ENCODE measurements at regions not wholly inside any gene's neighbourhood (a gene's known extent, or its start where the extent isn't known, plus 50 kb on each side); places are given as distances from the start of the nearest gene placed in this dataset.

DNA sequence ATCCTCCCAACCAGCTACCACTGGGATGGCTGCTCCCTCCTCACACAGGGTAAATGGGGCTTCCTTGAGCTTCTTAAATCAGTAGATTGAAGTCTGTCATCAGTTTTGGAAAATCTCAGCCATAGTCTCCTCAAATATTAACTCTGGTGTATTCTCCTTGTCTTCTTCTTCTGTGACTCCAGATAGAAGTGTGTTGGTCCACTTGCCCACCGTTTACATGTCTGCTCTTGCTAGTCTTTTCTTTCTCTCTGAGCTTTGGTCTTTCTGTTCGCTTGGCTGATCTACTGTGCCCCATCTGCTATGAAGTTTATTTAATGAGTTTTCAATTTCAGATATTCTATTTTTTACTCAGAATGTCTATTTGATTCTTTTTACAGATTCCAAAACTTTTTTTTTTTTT is 281.7 kb upstream of the HDAC4 start:
- no peak for DNase-seq

DNA sequence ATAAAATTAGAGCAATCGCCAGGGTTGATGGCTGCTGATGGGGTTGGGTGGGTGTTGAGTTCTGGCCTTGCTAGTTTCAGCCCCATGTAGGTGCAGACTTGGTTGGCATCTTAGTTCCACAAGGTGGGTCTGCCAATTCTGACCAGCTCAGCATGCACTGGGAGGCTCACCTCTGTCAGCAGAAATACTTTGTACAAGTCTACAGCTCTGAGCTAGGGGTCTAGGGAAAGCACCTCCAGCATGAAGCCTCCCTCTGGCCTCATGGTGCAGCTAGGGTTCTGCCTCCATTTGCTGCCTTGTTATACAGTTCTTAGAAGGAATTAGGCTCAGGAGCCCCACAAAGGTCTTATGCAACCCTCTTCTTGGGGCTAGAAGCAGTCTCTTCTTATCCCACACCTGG is 278.9 kb upstream of the HDAC4 start:
- no peak for DNase-seq

DNA sequence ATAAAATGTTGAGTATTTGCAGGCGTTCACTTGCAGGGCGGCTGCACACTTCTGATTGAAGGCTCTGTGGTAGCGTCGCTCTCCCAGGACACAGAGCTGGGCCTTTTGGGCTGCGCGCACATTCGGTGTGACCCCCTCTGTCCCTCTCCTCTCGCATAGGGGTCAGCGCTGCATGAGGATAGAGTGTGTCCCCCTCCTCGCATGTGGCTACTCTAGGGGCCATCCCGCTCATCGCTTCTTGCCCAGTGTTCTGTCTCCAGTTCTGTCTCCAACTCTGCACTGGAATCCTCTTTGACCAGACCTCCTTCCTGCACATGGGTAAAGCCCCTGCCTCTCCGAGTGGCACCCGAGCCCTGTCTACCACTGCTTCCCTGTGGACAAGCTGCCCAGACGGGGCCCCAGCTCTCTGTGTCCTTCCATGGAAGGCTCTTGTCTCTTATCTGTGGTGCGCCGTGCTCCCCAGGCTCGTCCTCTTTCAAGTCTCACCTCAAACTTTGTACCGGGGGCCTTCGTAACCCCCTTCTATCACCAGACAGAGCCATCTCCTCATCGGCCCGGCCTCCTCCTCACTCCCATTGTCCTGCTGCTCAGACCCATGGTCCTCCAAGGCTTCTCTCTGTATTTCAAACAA is 278.0 kb upstream of the HDAC4 start:
- DNase-seq, result no peak

DNA sequence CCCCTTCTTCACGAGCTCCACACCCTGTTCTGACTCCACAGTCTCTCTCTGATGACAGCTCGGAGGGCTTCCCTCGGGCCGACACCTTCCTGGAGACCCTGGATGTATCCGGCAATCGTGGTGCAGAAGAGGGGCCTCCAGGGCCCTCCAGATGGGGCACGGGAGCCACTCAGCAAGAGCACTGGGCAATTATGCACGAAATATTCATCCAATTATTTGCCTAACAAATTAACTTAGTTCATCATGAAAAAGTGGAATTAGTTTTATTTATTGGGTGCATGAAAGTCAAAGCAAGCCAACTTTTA is 277.3 kb upstream of the HDAC4 start:
- no peak for DNase-seq

DNA sequence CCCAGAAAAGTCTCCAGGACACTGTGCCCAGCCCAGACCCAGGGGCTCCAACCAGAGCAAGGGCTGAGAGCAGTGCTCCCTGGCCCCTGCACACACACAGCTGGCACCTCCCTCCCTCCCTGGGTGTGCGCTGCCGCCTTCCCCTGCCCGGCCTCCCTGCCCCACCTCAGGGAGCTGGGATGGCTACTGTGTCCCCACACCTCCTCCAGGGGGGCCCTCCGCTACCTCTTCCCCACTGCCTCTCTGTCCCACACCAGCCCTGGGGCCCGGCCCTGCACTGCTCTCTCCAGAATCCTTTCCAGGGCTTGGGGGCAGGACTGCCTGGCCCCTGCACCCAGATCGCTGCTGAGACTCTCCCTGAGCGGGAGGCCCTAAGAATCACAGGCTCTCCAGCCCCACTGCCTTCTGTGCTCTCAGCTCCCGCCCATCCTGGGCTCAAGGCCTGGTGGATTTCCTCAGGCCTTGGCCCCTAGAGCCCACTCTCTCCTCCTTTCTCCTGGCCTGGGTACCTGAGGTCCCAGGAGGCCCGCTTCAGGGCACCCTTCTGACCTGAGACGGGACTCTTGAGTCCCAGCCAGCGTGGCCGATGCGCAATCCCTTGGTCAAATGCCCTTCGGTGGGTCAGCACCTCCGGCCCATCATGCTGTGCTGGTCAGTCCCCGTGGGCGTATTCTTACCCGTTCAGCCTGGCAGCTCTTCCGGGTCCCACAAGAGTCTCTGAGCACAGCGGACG is 276.8 kb upstream of the HDAC4 start:
- no peak for DNase-seq

DNA sequence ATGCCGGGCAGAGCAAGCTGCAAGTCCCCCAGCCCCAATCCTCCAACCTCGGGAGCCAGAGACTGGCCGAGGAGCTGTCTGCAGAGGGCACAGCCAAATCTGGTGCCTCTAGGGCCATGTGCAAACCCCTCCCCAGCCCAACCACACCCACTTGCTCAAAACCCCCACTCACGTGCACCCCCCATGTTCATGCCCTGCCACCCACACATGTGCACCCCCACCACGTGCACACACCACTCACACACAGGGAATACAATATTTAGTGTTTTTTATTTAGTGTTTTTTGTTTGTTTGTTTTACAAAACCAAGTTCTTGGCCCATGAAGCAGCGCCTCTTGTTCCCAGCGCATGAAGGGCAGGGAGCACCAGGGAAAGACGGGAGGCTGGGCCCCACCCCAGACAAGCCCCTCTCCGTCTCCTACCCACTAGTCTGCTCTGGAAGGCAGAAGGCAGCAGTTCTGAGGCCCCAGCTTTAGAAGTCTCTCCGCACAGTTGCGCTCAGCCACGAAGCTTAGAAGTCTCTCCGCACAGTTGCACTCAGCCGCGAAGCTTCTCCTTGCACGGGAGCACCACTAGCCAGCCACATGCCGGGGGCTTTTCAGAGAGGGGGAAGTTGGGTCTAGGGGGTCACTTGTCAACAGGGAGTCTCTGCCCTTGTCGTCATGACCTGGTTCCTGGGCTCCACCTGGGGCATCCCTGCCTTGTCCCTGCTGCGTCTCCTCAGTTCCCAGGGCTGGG is 276.1 kb upstream of the HDAC4 start:
- DNase-seq, result no peak

DNA sequence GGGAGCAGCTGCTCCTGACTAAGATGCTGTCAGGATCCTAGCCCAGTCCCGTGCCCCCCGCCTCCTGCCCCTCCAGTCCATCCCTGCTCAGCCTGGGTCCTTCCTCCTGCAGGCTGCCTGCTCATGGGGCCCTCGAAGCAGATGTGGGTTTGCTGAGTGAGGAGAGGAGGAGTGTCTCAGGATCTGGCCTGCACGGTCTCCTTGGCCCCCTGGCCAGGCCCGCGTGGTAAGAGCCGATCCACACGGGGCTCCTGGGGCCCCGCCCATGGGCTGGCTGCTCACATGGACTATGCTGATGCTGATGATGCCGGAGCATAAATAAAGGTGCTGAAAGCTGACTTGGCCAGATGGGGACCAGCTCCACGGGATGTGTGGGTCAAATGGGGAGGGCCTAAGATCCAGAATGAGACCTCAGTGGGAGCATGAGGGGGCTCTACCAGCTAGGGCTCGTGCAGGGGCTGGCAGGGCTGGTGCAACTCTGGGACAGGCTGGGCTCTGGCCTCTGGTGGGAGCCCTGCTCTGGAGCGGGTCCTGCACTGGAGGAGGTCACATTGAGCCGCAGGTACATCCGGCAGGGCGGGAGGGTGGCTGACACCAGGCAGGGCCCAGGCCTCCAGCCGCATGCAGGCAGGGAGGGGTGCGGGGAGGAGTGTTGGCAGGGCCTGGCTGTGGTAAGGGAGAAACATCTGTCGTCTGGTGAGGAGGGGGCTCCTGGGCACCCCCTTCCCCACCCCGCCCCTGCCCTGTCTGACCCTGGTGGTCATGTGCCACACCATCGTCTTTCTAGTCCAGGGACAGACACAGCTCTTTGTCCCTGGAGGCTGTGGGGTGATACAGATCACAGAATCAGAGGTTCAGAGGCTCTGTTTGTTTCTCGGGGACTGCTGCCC is 275.3 kb upstream of the HDAC4 start:
- no peak for DNase-seq

DNA sequence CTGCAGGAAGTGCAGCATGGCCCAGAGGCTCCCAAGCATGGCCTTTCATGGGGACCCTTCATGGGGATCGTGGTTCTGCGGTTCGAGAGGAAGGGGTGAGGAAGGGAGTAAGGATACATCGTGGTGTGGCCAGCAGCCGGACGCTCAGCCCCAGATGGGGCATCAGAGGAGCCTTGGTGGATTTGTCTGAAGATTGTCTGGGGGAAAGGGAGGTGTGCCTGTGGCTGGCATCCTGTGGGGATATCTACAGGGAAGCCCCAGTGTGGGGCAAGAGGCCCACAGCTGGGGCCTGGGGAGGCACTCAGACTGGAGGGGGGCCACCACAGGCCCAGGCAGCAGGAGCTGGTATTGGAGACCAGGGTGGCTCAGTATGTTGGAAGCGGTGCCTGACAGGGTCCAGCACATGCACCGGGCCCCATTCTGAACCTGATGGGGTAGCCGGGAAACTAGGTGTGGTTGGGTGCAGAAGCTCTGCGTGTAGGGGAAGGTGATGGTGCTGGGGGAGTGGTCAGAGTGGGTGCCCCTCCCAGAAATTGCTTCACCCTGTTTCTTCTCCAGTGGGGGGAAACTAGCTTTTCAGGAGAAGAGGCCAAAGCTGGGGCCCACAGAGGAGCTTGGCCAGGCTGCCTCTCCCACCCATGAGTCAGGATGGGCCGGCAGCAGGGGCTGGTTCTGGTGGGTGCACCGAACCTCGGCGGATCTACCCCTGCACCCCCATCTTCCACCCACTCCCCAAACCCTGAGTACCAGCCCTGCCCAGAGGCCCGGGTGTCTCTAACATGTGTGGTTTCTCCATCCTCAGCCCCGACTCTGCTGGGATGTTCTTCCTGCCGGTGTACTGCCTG is 274.4 kb upstream of the HDAC4 start:
- DNase-seq, result no peak

DNA sequence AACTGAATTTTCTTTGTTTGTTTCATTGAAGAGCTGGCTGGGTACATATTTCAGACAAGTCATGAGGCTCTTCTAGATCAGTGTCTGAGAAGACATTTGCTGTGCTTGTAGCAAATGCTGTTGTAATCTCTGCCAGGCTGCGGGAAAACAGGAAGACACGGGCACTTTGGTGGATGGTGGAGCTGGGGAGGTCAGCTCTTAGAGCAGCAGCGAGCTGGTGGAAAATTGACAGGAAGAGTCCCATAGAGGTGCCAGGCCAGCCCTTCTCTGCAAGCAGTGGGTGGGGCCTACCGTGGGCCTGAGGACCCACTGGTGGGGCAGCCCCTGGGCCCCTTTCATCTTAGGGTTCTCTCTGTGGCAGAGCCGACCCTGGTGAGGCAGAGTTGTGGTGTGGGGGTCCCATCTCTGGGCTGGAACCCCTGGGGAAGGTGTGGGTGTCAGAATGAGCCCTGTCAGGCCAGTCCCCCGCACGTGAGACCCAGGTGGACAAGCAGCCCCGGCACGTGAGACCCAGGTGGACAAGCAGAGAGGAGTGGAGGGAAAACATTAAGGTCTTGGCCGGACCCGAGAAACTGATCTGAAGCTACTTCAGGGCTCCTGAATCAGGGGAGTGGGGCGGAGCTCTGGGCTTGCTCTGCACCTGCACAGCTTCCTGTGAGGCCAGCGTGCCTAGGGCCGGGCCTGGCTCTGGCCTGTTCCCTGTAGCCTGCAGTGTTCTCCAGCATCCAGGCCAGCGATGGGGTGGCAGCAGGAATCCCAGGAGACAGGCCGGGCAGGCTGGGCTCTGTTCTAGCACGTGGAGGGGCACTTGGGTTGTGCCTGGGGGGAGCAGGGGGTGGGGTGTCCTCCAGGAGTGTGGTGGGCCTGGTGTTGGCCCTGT is 273.5 kb upstream of the HDAC4 start:
- no peak for DNase-seq

DNA sequence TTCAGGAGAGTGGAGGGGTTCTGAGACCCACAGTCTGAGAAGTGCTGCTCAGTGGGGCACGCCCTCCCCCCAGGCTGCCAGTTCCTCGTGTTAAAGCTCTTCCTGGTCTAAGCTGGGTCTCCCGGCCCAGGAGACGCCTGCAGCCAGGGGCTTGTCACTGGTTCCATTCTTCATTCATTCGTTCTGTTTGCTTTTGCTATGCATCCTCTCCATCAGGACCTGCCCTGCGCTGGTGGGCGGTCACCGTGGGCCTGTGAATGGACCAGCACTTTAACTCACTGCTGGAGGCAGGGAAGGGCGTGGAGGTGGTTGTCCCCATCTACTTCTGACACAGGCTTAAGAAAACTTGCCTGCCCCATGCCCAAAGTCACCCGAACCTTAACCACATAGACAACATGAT is 272.8 kb upstream of the HDAC4 start:
- DNase-seq, result no peak

DNA sequence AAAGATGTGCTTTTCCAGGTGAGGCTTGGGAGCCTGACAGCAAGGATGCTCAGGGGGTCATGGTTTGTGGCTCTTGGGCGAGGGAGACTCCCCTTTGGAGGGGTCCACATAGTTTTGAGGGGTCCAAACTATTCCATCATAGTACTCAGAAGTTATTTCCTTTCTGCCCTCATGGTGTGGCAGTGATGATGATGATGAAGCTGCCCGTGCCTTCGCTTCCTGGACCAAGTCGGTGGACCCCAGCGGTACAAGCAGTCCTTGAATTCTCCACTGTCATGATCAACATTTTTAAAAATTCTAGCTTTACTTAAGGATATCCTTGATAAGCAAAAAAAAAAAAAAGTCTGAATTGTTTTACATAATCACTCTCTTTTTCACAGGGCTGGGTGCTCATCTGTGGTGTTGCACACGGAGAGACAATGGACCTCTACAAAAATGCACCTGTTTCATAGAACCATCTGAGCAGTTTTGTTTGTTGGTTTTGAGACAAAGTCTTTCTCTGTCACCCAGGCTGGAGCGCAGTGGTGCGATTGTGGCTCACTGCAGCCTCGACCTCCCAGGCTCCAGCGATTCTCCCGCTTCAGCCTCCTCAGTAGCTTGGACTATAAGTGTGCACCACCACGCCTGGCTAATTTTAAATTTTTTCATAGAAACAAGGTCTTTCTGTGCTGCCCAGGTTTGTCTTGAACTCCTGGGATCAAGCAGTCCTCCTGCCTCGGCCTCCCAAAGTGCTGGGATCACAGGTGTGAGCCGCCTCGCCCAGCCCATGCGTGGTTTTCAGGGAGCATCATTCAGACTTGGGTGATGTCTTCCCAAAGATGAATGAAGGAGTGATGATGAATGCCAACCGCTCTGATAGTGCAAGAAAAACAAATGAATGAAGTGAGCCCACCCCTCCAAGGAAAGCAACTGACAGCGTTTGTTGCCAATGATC is 271.4 kb upstream of the HDAC4 start:
- no peak for DNase-seq

DNA sequence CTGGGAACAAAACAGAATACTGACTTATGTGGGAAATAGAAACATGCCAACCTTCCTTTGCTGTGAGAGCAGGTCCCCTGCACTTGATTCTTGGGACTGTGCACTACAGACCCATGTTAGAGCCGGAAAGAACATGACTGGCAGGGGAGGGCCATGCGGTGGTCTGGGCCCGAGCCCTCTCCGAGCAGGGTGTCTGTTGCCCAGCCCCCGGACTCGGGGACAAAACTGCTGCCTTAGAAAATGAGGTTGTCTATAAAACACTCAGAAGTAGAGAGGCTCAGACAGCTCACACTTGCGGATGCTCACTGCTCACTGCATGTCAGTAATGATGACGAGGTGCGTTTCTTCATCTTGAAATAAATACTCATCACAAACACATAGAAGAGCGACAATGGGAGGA is 270.7 kb upstream of the HDAC4 start:
- no peak for DNase-seq

DNA sequence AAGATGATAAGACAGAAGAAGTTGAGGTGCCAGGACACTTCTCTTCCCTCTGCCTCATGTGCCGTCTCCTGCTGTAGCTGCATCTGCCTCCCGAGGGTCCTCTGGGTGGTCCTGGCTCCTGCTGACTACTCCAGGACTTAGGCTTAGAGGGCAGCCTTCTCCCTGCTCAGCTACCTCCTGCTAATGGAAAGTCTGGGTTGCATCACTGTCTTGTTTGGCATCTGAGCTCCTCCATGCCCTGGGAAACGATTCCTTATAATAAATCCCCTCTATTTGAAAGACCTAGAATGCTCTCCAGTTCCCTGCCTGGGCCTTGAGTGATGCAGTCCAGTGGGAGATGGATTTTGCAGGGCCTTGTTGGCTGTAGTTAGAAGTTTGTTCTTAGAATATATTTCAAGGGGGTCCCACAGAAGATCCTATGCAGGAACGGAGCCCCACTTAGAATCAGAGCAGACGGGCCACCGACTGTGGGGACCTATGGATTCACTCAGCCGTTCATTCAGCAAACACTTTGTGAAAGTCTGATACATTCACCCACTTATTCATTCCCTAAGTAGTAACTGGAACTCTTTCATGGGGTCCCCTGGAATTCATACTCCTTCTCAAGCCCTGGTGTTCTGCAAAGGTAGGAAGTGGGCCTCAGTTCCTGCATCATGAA is 269.8 kb upstream of the HDAC4 start:
- no peak for DNase-seq

DNA sequence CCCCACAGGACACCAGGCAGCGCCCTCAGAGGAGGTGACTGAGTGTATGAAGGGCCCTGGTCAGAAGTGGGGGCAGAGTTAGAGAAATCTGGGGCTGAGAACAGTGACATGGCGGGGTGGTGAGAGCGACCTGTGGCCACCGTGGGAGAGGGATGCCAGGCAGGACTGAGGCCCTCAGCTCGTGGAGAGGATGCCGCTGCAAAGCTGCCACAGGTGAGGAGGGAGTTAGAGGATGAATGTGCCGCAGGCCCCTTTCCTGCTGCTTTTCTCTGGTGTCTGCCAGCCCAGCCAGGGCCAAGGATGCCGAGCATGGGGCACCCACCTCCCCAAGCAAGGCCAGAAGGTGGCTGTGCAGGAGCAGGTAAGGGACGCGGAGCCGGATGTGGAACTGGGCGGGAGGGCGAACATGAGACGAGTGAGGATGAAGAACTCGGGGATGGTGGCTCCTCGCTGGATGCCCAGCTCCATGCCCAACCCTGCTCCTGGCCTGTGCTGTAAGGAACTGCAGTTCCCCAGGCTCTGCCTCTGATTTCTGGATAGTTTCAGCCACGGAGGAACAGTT is 269.2 kb upstream of the HDAC4 start:
- DNase-seq, result no peak

DNA sequence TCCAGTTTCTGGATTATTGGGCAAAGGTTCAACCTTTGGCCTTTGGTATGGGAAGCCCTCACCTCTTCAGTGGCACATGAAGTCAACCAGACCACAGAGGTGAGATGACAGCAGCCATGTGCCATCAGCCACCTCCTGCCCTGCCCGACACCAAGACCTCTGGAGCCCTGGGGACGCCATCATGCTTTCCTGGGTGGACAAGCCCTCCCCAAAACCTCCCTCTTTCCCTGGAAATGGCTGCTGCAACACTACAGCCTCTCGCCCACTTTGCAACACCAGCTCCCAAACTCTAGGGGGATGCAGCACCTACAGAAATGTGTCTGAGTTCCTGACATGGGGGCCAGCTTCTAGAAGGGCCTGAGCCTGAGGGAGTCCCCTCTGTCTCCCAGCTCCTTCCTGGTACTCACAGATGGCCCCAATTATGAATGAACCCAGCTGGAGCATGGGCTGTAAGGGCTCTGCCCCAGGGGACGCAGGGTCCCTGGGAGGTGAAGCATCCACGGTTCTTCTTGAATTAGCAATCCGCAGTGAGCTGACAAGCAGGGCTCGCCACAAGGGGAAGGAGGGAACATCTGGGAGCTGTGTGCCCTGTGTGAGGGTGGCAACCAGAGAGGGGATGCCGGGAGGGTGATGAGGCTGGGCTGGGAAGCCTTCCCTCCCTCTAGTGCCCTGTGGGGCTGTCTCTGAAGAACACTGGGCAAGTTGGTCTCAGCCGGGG is 268.5 kb upstream of the HDAC4 start:
- no peak for DNase-seq

DNA sequence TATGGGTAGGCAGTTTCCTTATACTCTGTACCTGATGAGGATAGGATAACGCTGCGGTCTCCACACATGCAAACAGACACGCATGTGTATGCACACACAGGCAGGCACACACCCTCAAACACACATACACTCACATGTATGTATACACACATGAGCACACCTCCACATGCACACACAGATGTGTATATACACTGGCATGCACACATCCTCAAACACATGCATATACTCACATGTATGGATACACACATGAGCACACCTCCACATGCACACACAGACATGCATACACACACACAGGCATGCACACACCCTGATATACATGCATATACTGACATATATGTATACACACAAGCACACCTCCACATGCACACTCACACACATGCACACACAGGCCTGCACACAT is 267.8 kb upstream of the HDAC4 start:
- DNase-seq, result no peak

DNA sequence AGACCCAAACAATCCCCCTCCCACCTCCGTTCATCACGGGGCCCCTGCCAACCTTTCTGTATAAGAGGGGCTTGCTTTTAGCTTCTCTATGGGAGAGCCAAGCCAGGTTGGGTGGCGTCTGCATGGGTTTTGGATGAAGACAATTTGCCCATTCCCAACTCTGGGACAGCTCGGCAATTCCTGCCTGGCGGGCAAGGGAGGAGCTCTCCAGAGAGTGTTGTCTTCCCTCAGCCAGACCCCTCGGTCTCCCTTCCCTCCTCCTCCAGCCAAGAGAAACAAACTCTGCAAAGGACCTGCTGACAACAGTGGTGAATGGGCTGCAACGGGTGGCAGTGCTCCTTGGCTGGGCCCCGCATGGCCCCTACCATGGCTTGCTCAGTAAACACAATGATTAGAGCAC is 267.2 kb upstream of the HDAC4 start:
- DNase-seq, result no peak

DNA sequence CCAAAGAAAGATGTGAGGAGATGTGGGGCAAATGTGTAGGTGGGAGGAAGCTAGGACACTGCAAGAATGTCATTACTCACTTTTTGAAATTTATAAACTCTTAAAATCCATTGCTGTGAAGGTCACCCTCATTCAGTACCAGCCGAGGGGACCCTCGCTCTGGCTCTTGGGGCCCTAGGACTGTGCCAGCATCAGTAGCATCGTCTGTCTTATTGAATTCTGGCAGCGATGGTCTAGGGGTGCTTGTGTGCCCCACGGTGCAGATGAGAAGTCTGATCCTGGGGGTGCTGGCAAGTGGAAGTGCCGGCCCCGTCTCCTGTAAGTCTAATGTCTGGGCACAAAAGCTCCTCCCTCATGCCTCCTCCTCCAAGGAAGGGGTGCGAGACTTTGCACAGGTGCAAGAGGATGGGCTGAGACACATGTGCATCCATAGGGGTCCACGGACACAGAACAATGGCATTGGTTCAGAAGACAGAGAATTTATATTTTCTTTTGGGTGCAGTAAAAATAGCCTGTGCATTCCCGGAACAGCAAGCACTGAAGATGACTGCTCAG is 266.7 kb upstream of the HDAC4 start:
- DNase-seq, result no peak

Data from fibroblast of upper back skin (primary cell).